Spleen (tissue), 7 donors: ENCODE measurements at regions not wholly inside any gene's neighbourhood (a gene's known extent, or its start where the extent isn't known, plus 50 kb on each side); places are given as distances from the start of the nearest gene placed in this dataset.

Experiments used
- POLR2A ChIP-seq, 3 donors: fragments of 450-650 bp; IDR thresholded peaks; one replicate each; pipeline ENCODE4 v1.5.1; 2017; ENCODE audit warnings: antibody characterized with exemption in 3 of 3, mild to moderate bottlenecking in 1 of 3
- TF ChIP-seq, protein P1 (sequence below), 11 experiments: fragments of 200-600 bp in 7 of 11; fragments of 450-650 bp in 4 of 11; sonication (generic) in 4 of 11; IDR thresholded peaks in 8 of 11; conservative IDR thresholded peaks in 3 of 11; 1 replicate in 7 of 11; 2 replicates in 4 of 11; pipeline versions ENCODE4 v1.4.0 to v1.8.0; 2016 to 2021; ENCODE audit warnings: antibody characterized with exemption in 11 of 11, inconsistent platforms in 4 of 11, mild to moderate bottlenecking in 1 of 11
- donor health status: DM: no; HTN: no; CAD: no; lungs with moderate emphysema.
- donor health status: DM: no; HTN: no; CAD: no.
- donor health status: DM: no; HTN: no; CAD: no.

DNA sequence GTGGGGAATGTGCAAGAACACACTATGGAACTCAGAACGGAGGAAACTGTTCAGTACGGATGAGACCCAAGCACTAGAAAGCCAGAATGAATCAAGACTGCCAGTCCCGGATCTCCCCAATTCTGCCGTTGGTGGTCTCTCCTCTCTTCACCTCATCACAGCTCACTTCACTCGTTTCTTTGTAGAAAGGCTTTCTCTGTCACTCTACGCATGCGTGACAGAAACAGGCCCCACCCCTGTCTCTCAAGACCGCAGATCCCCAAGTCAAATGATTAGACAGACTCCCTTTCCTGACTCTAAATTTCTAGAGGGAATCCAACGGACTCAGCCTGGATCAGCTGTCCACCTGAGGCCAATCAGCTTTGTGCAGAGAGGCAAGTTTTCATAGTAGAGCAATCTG, 505.7 kb upstream of the ADAMTS9 start:
- TF ChIP-seq, protein P1, sequence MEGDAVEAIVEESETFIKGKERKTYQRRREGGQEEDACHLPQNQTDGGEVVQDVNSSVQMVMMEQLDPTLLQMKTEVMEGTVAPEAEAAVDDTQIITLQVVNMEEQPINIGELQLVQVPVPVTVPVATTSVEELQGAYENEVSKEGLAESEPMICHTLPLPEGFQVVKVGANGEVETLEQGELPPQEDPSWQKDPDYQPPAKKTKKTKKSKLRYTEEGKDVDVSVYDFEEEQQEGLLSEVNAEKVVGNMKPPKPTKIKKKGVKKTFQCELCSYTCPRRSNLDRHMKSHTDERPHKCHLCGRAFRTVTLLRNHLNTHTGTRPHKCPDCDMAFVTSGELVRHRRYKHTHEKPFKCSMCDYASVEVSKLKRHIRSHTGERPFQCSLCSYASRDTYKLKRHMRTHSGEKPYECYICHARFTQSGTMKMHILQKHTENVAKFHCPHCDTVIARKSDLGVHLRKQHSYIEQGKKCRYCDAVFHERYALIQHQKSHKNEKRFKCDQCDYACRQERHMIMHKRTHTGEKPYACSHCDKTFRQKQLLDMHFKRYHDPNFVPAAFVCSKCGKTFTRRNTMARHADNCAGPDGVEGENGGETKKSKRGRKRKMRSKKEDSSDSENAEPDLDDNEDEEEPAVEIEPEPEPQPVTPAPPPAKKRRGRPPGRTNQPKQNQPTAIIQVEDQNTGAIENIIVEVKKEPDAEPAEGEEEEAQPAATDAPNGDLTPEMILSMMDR (IDR thresholded peaks at IDR 0.05 in 8 of 11, conservative IDR thresholded peaks at IDR 0.05 in 3 of 11), result no peak
- TF ChIP-seq POLR2A (IDR thresholded peaks at IDR 0.05), result no peak
